HG02870 (cell line): ENCODE measurements at regions not wholly inside any gene's neighbourhood (a gene's known extent, or its start where the extent isn't known, plus 50 kb on each side); places are given as distances from the start of the nearest gene placed in this dataset.

Experiments used
- ATAC-seq: cut with Tn5 transposase; IDR thresholded peaks from one replicate; pipeline ENCODE4 v1.9.1; 2021; ENCODE audit warnings: mild to moderate bottlenecking, moderate library complexity; ENCODE audit not compliant: unreplicated experiment

- ATAC-seq: no peak
Measured at GRCh38 chr1:234694661-234695060, 84.7 kb upstream of the IRF2BP2 start.

GRCh38 chr1:234692966-234693580 is 83.1 kb upstream of the IRF2BP2 start:
- no peak for ATAC-seq

GRCh38 chr1:234691567-234691966 is 81.6 kb upstream of the IRF2BP2 start:
- no peak for ATAC-seq

- no peak for ATAC-seq
Measured at GRCh38 chr1:234690872-234691271, 80.9 kb upstream of the IRF2BP2 start.

- no peak for ATAC-seq
Measured at GRCh38 chr1:234689236-234689635, 79.3 kb upstream of the IRF2BP2 start.

GRCh38 chr1:234687011-234687410 is 77.0 kb upstream of the IRF2BP2 start:
- ATAC-seq: no peak

GRCh38 chr1:234686035-234686434 is 76.1 kb upstream of the IRF2BP2 start:
- no peak for ATAC-seq

- no peak for ATAC-seq
Measured at GRCh38 chr1:234684856-234685255, 74.9 kb upstream of the IRF2BP2 start.

- ATAC-seq: no peak
Measured at GRCh38 chr1:234683861-234684632, 74.1 kb upstream of the IRF2BP2 start.

GRCh38 chr1:234683127-234683860 is 73.3 kb upstream of the IRF2BP2 start:
- no peak for ATAC-seq

- no peak for ATAC-seq
Measured at GRCh38 chr1:234681990-234682389, 72.0 kb upstream of the IRF2BP2 start.

GRCh38 chr1:234681065-234681464 is 71.1 kb upstream of the IRF2BP2 start:
- ATAC-seq: no peak

- ATAC-seq: no peak
Measured at GRCh38 chr1:234680331-234680904, 70.4 kb upstream of the IRF2BP2 start.

- peak; percentile 66 for ATAC-seq
Measured at GRCh38 chr1:234676103-234676594, 66.2 kb upstream of the IRF2BP2 start.

- no peak for ATAC-seq
Measured at GRCh38 chr1:234675572-234675971, 65.6 kb upstream of the IRF2BP2 start.

- no peak for ATAC-seq
Measured at GRCh38 chr1:234675006-234675405, 65.0 kb upstream of the IRF2BP2 start.

GRCh38 chr1:234674218-234674815 is 64.3 kb upstream of the IRF2BP2 start:
- no peak for ATAC-seq

- ATAC-seq: no peak
Measured at GRCh38 chr1:234672349-234673135, 62.6 kb upstream of the IRF2BP2 start.

GRCh38 chr1:234670967-234671626 is 61.1 kb upstream of the IRF2BP2 start:
- ATAC-seq: peak; percentile 51

GRCh38 chr1:234669499-234669898 is 59.5 kb upstream of the IRF2BP2 start:
- ATAC-seq: no peak
